SH-SY5Y (cell line): ENCODE measurements at regions not wholly inside any gene's neighbourhood (a gene's known extent, or its start where the extent isn't known, plus 50 kb on each side); places are given as distances from the start of the nearest gene placed in this dataset.

Experiments
- GATA2 ChIP-seq: IDR thresholded peaks from 2 replicates; pipeline ENCODE4 v1.6.1; 2011; ENCODE audit warnings: mild to moderate bottlenecking, low read depth, low read length
- GATA3 ChIP-seq: IDR thresholded peaks from 2 replicates; pipeline ENCODE4 v1.6.1; 2011; ENCODE audit warnings: low read depth, mild to moderate bottlenecking, low read length, moderate library complexity

- TF ChIP-seq GATA2 (no peak), GATA3 (no peak)
Measured at GRCh38 chr3:106172101-106172500, 303.3 kb upstream of the CBLB start.
